OCI-LY7 (cell line): ENCODE measurements at regions not wholly inside any gene's neighbourhood (a gene's known extent, or its start where the extent isn't known, plus 50 kb on each side); places are given as distances from the start of the nearest gene placed in this dataset.

ENCODE experiments used
- BruUV-seq: library from RNA; stranded (reverse); fragments of 400-500 nt; replicated peaks from 2 replicates; lab custom pipeline; 2021; lab: Mats Ljungman, UMichigan
- CTCF ChIA-PET: fragments of 300-600 bp; sonication (Branson Sonifier 250); formaldehyde crosslinking; loops from one replicate; lab custom pipeline; 2022; ENCODE audit warnings: antibody characterized with exemption; ENCODE audit not compliant: unreplicated experiment; lab: Charles Lee
- POLR2A ChIA-PET: fragments of 300-600 bp; sonication (Branson Sonifier 250); formaldehyde crosslinking; loops from one replicate; lab custom pipeline; 2022; ENCODE audit warnings: antibody characterized with exemption; lab: Charles Lee
- DNase-seq: peaks from one replicate; pipeline ENCODE4 v3.0.0-alpha.2; 2015; ENCODE audit warnings: low spot score
- H2AFZ ChIP-seq: fragments of 200-600 bp; sonication (generic), shearing (Covaris generic); 2 replicates; pipeline ENCODE4 v1.6.1; 2014; ENCODE audit warnings: mild to moderate bottlenecking, antibody characterized with exemption, low read length, moderate library complexity
- H3K27ac ChIP-seq: fragments of 200-600 bp; sonication (generic); 2 replicates; pipeline ENCODE4 v1.5.1; 2014; ENCODE audit warnings: mixed run types, low read depth, mild to moderate bottlenecking, moderate library complexity, low read length, inconsistent platforms; ENCODE audit not compliant: poor library complexity, severe bottlenecking
- H3K36me3 ChIP-seq: fragments of 200-600 bp; sonication (generic); 2 replicates; pipeline ENCODE4 v1.6.1; 2014; ENCODE audit warnings: mild to moderate bottlenecking, antibody characterized with exemption, low read length, moderate library complexity, mixed read lengths; ENCODE audit not compliant: insufficient read depth
- H3K4me1 ChIP-seq: fragments of 200-600 bp; sonication (generic); 2 replicates; pipeline ENCODE4 v1.5.1; 2014; ENCODE audit warnings: mild to moderate bottlenecking, low read length; ENCODE audit not compliant: insufficient read depth, poor library complexity, severe bottlenecking
- H3K4me2 ChIP-seq: fragments of 200-600 bp; sonication (generic); 2 replicates; pipeline ENCODE4 v1.6.1; 2014; ENCODE audit warnings: mild to moderate bottlenecking, low read length
- H3K4me3 ChIP-seq: fragments of 200-600 bp; sonication (generic); 2 replicates; pipeline ENCODE4 v1.5.1; 2014; ENCODE audit warnings: mild to moderate bottlenecking, low read depth, low read length; ENCODE audit not compliant: poor library complexity, severe bottlenecking
- H3K79me2 ChIP-seq: fragments of 200-600 bp; sonication (generic); 2 replicates; pipeline ENCODE4 v1.6.1; 2016; ENCODE audit warnings: low read depth, mild to moderate bottlenecking, low read length, moderate library complexity, mixed read lengths; ENCODE audit not compliant: insufficient read depth
- H3K9me2 ChIP-seq: fragments of 200-600 bp; sonication (generic); 2 replicates; pipeline ENCODE4 v1.6.1; 2016; ENCODE audit warnings: mild to moderate bottlenecking, low read length, mixed read lengths; ENCODE audit not compliant: insufficient read depth
- H3K9me3 ChIP-seq: fragments of 200-600 bp; sonication (generic); 2 replicates; pipeline ENCODE4 v1.6.1; 2014; ENCODE audit warnings: mild to moderate bottlenecking, mixed run types, low read length, mixed read lengths
- H4K20me1 ChIP-seq: fragments of 200-600 bp; sonication (generic); 2 replicates; pipeline ENCODE4 v1.6.1; 2014; ENCODE audit warnings: mild to moderate bottlenecking, antibody characterized with exemption, low read length, moderate library complexity, mixed read lengths; ENCODE audit not compliant: insufficient read depth
- CTCF ChIP-seq: fragments of 200-600 bp; sonication (generic); conservative IDR thresholded peaks from 2 replicates; pipeline ENCODE4 v1.5.1; 2014; ENCODE audit warnings: mild to moderate bottlenecking, antibody characterized with exemption, low read length, moderate library complexity, mixed read lengths
- EZH2phosphoT487 ChIP-seq: fragments of 200-600 bp; sonication (generic); IDR thresholded peaks from 2 replicates; pipeline ENCODE4 v1.6.1; 2018; ENCODE audit warnings: low read depth, borderline replicate concordance, mild to moderate bottlenecking, mixed run types, antibody characterized with exemption, low read length, moderate library complexity, mixed read lengths
- intact Hi-C: fragments of 100-400 bp; cut with micrococcal nuclease; formaldehyde crosslinking; loops from one replicate; pipeline ENCODE4 v1.10.0; 2022; ENCODE audit not compliant: unreplicated experiment

- BruUV-seq, result no TSS peak
- DNase-seq, result no peak
- Histone ChIP-seq H3K36me3 (no peaks in the 10 kb centered on the region), H3K4me1 (no peaks in the 10 kb centered on the region), H3K79me2 (no peaks in the 10 kb centered on the region), H3K9me2 (no peaks in the 10 kb centered on the region), H3K9me3 (no peaks in the 10 kb centered on the region), H3K27ac (no peak overlapping the region), H2AFZ (no peak overlapping the region), H3K4me3 (no peak overlapping the region), H4K20me1 (no peaks in the 10 kb centered on the region), H3K4me2 (no peak overlapping the region)
- intact Hi-C loops, result no loop called here
- ChIA-PET POLR2A (interaction anchor here (0.6 kb wide), 1 partner anchor 108 kb away, joined by 3 read pairs; no protein-coding TSS in a partner anchor), CTCF (no interaction called here)
- TF ChIP-seq CTCF, result no peak
- TF ChIP-seq EZH2phosphoT487, result no peak
These were observed 371.2 kb upstream of the NBEA start for GRCh38 chr13:34570698-34571353.

DNA sequence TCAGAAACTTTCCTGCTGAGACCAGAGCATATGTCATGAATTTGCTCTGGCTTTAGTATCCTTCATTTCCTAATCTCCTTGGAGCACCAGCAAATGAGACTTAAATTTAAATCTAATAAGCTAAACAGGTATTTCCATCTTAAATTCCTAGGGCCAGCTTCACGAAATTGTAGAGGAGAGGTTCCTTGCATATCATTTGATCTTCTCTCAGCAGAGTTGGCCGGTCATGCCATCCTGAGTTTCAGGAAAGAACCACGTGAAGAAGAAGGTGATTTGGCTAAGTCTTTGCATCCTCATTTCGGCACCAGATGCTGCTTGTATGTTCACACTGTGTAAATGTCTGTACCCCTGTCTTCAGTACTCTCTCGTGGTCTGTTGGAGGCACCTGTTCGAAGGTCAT is 370.4 kb upstream of the NBEA start:
- Histone ChIP-seq H3K9me2 (no peaks in the 10 kb centered on the region), H3K4me3 (no peak overlapping the region), H3K79me2 (no peaks in the 10 kb centered on the region), H4K20me1 (no peaks in the 10 kb centered on the region), H3K9me3 (no peaks in the 10 kb centered on the region), H3K4me1 (no peaks in the 10 kb centered on the region), H2AFZ (no peak overlapping the region), H3K4me2 (no peak overlapping the region), H3K27ac (no peak overlapping the region), H3K36me3 (no peaks in the 10 kb centered on the region)
- no peak for DNase-seq
- intact Hi-C loops, result no loop called here
- TF ChIP-seq EZH2phosphoT487, result no peak
- TF ChIP-seq CTCF, result no peak
- no TSS peak for BruUV-seq
- CTCF ChIA-PET, result no interaction called here
- POLR2A ChIA-PET, result no interaction called here

DNA sequence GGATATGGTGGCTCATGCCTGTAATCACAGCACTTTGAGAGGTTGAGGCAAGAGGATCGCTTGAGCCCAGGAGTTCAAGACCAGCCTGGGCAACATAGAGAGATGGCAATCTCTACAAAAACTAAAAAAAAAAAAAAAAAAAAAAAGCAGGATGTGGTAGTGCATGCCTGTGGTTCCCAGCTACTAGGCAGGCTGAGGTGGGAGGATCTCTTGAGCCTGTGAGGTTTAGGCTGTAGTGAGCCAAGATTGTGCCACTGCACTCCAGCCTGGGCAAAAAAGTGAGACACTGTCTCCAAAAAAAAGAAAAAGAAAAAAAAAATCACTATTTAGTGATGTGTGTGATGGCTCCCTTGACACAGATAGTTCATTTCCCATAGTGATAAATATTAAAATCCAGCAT is 365.0 kb upstream of the NBEA start:
- Histone ChIP-seq H3K4me3 (no peak overlapping the region), H3K36me3 (no peaks in the 10 kb centered on the region), H3K4me2 (no peak overlapping the region), H3K9me2 (no peaks in the 10 kb centered on the region), H3K79me2 (no peaks in the 10 kb centered on the region), H2AFZ (no peak overlapping the region), H4K20me1 (no peaks in the 10 kb centered on the region), H3K4me1 (no peaks in the 10 kb centered on the region), H3K9me3 (no peaks in the 10 kb centered on the region), H3K27ac (no peak overlapping the region)
- CTCF ChIA-PET, result no interaction called here
- no peak for TF ChIP-seq EZH2phosphoT487
- TF ChIP-seq CTCF, result no peak
- DNase-seq, result no peak
- POLR2A ChIA-PET, result no interaction called here
- intact Hi-C loops, result no loop called here
- BruUV-seq, result no TSS peak
